SK-N-SH (cell line): ENCODE measurements at regions not wholly inside any gene's neighbourhood (a gene's known extent, or its start where the extent isn't known, plus 50 kb on each side); places are given as distances from the start of the nearest gene placed in this dataset.

ENCODE experiments used
- CTCF ChIA-PET: fragments of 300-600, 350-600 bp; formaldehyde crosslinking; extraction: SDS; loops from one replicate; lab custom pipeline; 2021; lab: Yijun Ruan, JAX
- POLR2A ChIA-PET: fragments of 350-600 bp; sonication (Branson Sonifier 250); formaldehyde crosslinking; extraction: SDS; loops from one replicate; lab custom pipeline; 2020; ENCODE audit warnings: antibody characterized with exemption, inconsistent platforms; lab: Yijun Ruan, JAX
- DNase-seq: peaks from one replicate; pipeline ENCODE4 v3.0.0; 2012
- H2AFZ ChIP-seq: fragments of 200-600 bp; sonication (generic); 2 replicates; pipeline ENCODE4 v1.8.1; 2016; ENCODE audit warnings: antibody characterized with exemption, mild to moderate bottlenecking, low read depth
- H3F3A ChIP-seq: fragments of 200-600 bp; sonication (generic); replicated peaks from 2 replicates; pipeline ENCODE3; 2016; ENCODE audit warnings: antibody characterized with exemption, mild to moderate bottlenecking; ENCODE audit not compliant: insufficient read depth
- H3K27ac ChIP-seq, 2 experiments: fragments of 200-500 bp in 1 of 2; fragments of 200-600 bp in 1 of 2; sonication (Bioruptor generic) in 1 of 2; sonication (generic), shearing (Covaris generic) in 1 of 2; 2 replicates each; pipeline versions ENCODE4 v1.5.1 to v1.6.1; 2014 to 2016; ENCODE audit warnings: low read depth in 2 of 2, inconsistent platforms in 1 of 2, low read length in 1 of 2, mild to moderate bottlenecking in 1 of 2, mixed read lengths in 1 of 2
- H3K27me3 ChIP-seq: fragments of 200-600 bp; sonication (generic), shearing (Covaris generic); 2 replicates; pipeline ENCODE4 v1.6.1; 2016; ENCODE audit warnings: mixed run types; ENCODE audit not compliant: insufficient read depth
- H3K36me3 ChIP-seq, 2 experiments: fragments of 200-500 bp in 1 of 2; fragments of 200-600 bp in 1 of 2; sonication (Bioruptor generic) in 1 of 2; sonication (generic) in 1 of 2; replicated peaks in 1 of 2; 2 replicates each; pipeline versions ENCODE3 to v1.5.1; 2014 to 2016; ENCODE audit warnings: low read length in 1 of 2, mild to moderate bottlenecking in 1 of 2; ENCODE audit not compliant: insufficient read depth in 2 of 2, control insufficient read depth in 1 of 2
- H3K4me1 ChIP-seq, 2 experiments: fragments of 200-500 bp in 1 of 2; fragments of 200-600 bp in 1 of 2; sonication (Bioruptor generic) in 1 of 2; sonication (generic), shearing (Covaris generic) in 1 of 2; 2 replicates each; pipeline versions ENCODE4 v1.5.1 to v1.6.1; 2014 to 2016; ENCODE audit warnings: low read depth in 1 of 2, low read length in 1 of 2, mixed run types in 1 of 2; ENCODE audit not compliant: insufficient read depth in 2 of 2, control insufficient read depth in 1 of 2
- H3K4me2 ChIP-seq: fragments of 200-600 bp; sonication (generic), shearing (Covaris generic); 2 replicates; pipeline ENCODE4 v1.6.1; 2017; ENCODE audit warnings: mixed run types
- H3K4me3 ChIP-seq, 2 experiments: fragments of 200-500 bp in 1 of 2; fragments of 200-600 bp in 1 of 2; sonication (Bioruptor generic) in 1 of 2; sonication (generic), shearing (Covaris generic) in 1 of 2; 2 replicates each; pipeline versions ENCODE4 v1.5.1 to v1.8.1; 2014 to 2016; ENCODE audit warnings: low read depth in 2 of 2, inconsistent platforms in 1 of 2, low read length in 1 of 2, mild to moderate bottlenecking in 1 of 2, mixed read lengths in 1 of 2, moderate library complexity in 1 of 2
- H3K79me2 ChIP-seq: fragments of 200-600 bp; sonication (generic); 2 replicates; pipeline ENCODE4 v1.8.1; 2017; ENCODE audit warnings: mild to moderate bottlenecking; ENCODE audit not compliant: insufficient read depth
- H3K9ac ChIP-seq: fragments of 200-600 bp; sonication (generic); 2 replicates; pipeline ENCODE4 v1.6.1; 2017; ENCODE audit warnings: mixed run types
- H3K9me2 ChIP-seq: fragments of 200-600 bp; sonication (generic); 2 replicates; pipeline ENCODE4 v1.6.1; 2017; ENCODE audit warnings: mixed run types
- H3K9me3 ChIP-seq: fragments of 200-600 bp; sonication (generic); 2 replicates; pipeline ENCODE4 v1.6.1; 2017; ENCODE audit warnings: mixed run types, mild to moderate bottlenecking, moderate library complexity
- H4K20me1 ChIP-seq: fragments of 200-600 bp; sonication (generic); 2 replicates; pipeline ENCODE4 v1.6.1; 2017; ENCODE audit warnings: mild to moderate bottlenecking, mixed run types; ENCODE audit not compliant: insufficient read depth
- ELF1 ChIP-seq: IDR thresholded peaks from 2 replicates; pipeline ENCODE4 v1.4.0; 2012
- FOSL2 ChIP-seq: IDR thresholded peaks from 2 replicates; pipeline ENCODE4 v1.4.0; 2012; ENCODE audit warnings: low read depth, mild to moderate bottlenecking, moderate library complexity, borderline replicate concordance
- FOXM1 ChIP-seq: IDR thresholded peaks from 2 replicates; pipeline ENCODE4 v1.4.0; 2012; ENCODE audit warnings: low read depth, mild to moderate bottlenecking
- GABPA ChIP-seq: IDR thresholded peaks from 2 replicates; pipeline ENCODE4 v1.4.0; 2012; ENCODE audit warnings: low read depth, mild to moderate bottlenecking
- MXI1 ChIP-seq: IDR thresholded peaks from 2 replicates; pipeline ENCODE4 v1.6.1; 2012; ENCODE audit warnings: mild to moderate bottlenecking, low read depth, low read length, improper control_type of control experiment
- NFIC ChIP-seq: IDR thresholded peaks from 2 replicates; pipeline ENCODE4 v1.4.0; 2012; ENCODE audit warnings: borderline replicate concordance
- POLR2AphosphoS5 ChIP-seq: IDR thresholded peaks from 2 replicates; pipeline ENCODE4 v1.6.1; 2012; ENCODE audit warnings: low read depth, low read length
- RFX5 ChIP-seq: IDR thresholded peaks from 2 replicates; pipeline ENCODE4 v1.6.1; 2012; ENCODE audit warnings: mild to moderate bottlenecking, improper control_type of control experiment, low read length
- SIN3A ChIP-seq: IDR thresholded peaks from 2 replicates; pipeline ENCODE4 v1.6.1; 2012; ENCODE audit warnings: low read depth, mild to moderate bottlenecking, low read length, moderate library complexity, borderline replicate concordance
- TAF1 ChIP-seq: IDR thresholded peaks from 2 replicates; pipeline ENCODE4 v1.6.1; 2012; ENCODE audit warnings: low read depth, mild to moderate bottlenecking, low read length, moderate library complexity, borderline replicate concordance
- TEAD4 ChIP-seq: IDR thresholded peaks from 2 replicates; pipeline ENCODE4 v1.4.0; 2012; ENCODE audit warnings: mild to moderate bottlenecking, borderline replicate concordance; ENCODE audit not compliant: insufficient read depth
- WGBS: methylation state at CpG from one replicate; pipeline ENCODE4 v1.1.6; 2017; ENCODE audit warnings: low lambda C conversion rate; 5-methylcytosine and 5-hydroxymethylcytosine counted together
- TF ChIP-seq, protein P1 (sequence below): IDR thresholded peaks from 2 replicates; pipeline ENCODE4 v1.4.0; 2012; ENCODE audit warnings: low read depth, borderline replicate concordance
- TF ChIP-seq, protein P2 (sequence below): IDR thresholded peaks from 2 replicates; pipeline ENCODE4 v1.6.1; 2012; ENCODE audit warnings: mild to moderate bottlenecking, low read depth, low read length, moderate library complexity
- TF ChIP-seq, protein P3 (sequence below): IDR thresholded peaks from 2 replicates; pipeline ENCODE4 v1.4.0; 2012; ENCODE audit warnings: low read depth
- TF ChIP-seq, protein P4 (sequence below): fragments of 200-600 bp; sonication (generic); IDR thresholded peaks from 2 replicates; pipeline ENCODE4 v1.6.1; 2017; ENCODE audit warnings: antibody characterized with exemption, mild to moderate bottlenecking, moderate library complexity
- TF ChIP-seq, protein P5 (sequence below): fragments of 150-350 bp; IDR thresholded peaks from 2 replicates; pipeline ENCODE4 v1.6.1; 2016; ENCODE audit warnings: mild to moderate bottlenecking, low read depth, low read length
- TF ChIP-seq, protein P6 (sequence below): IDR thresholded peaks from 2 replicates; pipeline ENCODE4 v1.4.0; 2012; ENCODE audit warnings: low read depth, borderline replicate concordance

DNA sequence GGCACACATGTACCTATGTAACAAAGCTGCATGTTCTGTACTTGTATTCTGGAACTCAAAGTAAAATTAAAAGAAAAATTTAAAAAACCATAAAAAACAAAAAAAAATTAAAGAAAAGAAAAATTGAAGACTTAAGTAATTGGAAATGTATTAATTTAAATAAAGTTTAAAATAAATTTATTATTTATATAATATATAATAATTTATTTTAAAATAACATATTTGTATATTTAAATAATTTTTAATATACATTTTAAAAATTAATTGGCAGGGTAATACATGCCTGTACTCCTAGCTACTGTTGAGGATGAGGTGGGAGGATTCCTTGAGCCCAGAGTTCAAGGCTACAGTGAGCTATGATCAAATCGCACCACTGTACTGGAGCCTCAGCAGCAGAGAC, 1830.6 kb upstream of the CELF4 start:
- no peaks in the 10 kb centered on the region for H3F3A ChIP-seq
- ChIA-PET POLR2A (no interaction called here), CTCF (no interaction called here)
- no peaks in the 10 kb centered on the region for H3K9me3 ChIP-seq
- no peaks in the 10 kb centered on the region for H3K27me3 ChIP-seq
- no peak overlapping the region for H3K4me2 ChIP-seq
- TF ChIP-seq TEAD4 (no peak), POLR2AphosphoS5 (no peak), NFIC (no peak), RFX5 (no peak), FOSL2 (no peak), FOXM1 (no peak), GABPA (no peak), ELF1 (no peak), MXI1 (no peak), SIN3A (no peak), TAF1 (no peak)
- TF ChIP-seq, protein P1, sequence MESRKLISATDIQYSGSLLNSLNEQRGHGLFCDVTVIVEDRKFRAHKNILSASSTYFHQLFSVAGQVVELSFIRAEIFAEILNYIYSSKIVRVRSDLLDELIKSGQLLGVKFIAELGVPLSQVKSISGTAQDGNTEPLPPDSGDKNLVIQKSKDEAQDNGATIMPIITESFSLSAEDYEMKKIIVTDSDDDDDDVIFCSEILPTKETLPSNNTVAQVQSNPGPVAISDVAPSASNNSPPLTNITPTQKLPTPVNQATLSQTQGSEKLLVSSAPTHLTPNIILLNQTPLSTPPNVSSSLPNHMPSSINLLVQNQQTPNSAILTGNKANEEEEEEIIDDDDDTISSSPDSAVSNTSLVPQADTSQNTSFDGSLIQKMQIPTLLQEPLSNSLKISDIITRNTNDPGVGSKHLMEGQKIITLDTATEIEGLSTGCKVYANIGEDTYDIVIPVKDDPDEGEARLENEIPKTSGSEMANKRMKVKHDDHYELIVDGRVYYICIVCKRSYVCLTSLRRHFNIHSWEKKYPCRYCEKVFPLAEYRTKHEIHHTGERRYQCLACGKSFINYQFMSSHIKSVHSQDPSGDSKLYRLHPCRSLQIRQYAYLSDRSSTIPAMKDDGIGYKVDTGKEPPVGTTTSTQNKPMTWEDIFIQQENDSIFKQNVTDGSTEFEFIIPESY = no peak
- TF ChIP-seq, protein P2, sequence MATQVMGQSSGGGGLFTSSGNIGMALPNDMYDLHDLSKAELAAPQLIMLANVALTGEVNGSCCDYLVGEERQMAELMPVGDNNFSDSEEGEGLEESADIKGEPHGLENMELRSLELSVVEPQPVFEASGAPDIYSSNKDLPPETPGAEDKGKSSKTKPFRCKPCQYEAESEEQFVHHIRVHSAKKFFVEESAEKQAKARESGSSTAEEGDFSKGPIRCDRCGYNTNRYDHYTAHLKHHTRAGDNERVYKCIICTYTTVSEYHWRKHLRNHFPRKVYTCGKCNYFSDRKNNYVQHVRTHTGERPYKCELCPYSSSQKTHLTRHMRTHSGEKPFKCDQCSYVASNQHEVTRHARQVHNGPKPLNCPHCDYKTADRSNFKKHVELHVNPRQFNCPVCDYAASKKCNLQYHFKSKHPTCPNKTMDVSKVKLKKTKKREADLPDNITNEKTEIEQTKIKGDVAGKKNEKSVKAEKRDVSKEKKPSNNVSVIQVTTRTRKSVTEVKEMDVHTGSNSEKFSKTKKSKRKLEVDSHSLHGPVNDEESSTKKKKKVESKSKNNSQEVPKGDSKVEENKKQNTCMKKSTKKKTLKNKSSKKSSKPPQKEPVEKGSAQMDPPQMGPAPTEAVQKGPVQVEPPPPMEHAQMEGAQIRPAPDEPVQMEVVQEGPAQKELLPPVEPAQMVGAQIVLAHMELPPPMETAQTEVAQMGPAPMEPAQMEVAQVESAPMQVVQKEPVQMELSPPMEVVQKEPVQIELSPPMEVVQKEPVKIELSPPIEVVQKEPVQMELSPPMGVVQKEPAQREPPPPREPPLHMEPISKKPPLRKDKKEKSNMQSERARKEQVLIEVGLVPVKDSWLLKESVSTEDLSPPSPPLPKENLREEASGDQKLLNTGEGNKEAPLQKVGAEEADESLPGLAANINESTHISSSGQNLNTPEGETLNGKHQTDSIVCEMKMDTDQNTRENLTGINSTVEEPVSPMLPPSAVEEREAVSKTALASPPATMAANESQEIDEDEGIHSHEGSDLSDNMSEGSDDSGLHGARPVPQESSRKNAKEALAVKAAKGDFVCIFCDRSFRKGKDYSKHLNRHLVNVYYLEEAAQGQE = no peak
- TF ChIP-seq, protein P3, sequence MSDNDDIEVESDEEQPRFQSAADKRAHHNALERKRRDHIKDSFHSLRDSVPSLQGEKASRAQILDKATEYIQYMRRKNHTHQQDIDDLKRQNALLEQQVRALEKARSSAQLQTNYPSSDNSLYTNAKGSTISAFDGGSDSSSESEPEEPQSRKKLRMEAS = no peak
- TF ChIP-seq, protein P4, sequence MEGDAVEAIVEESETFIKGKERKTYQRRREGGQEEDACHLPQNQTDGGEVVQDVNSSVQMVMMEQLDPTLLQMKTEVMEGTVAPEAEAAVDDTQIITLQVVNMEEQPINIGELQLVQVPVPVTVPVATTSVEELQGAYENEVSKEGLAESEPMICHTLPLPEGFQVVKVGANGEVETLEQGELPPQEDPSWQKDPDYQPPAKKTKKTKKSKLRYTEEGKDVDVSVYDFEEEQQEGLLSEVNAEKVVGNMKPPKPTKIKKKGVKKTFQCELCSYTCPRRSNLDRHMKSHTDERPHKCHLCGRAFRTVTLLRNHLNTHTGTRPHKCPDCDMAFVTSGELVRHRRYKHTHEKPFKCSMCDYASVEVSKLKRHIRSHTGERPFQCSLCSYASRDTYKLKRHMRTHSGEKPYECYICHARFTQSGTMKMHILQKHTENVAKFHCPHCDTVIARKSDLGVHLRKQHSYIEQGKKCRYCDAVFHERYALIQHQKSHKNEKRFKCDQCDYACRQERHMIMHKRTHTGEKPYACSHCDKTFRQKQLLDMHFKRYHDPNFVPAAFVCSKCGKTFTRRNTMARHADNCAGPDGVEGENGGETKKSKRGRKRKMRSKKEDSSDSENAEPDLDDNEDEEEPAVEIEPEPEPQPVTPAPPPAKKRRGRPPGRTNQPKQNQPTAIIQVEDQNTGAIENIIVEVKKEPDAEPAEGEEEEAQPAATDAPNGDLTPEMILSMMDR = no peak
- TF ChIP-seq, protein P5, sequence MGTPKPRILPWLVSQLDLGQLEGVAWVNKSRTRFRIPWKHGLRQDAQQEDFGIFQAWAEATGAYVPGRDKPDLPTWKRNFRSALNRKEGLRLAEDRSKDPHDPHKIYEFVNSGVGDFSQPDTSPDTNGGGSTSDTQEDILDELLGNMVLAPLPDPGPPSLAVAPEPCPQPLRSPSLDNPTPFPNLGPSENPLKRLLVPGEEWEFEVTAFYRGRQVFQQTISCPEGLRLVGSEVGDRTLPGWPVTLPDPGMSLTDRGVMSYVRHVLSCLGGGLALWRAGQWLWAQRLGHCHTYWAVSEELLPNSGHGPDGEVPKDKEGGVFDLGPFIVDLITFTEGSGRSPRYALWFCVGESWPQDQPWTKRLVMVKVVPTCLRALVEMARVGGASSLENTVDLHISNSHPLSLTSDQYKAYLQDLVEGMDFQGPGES = no peak
- TF ChIP-seq, protein P6, sequence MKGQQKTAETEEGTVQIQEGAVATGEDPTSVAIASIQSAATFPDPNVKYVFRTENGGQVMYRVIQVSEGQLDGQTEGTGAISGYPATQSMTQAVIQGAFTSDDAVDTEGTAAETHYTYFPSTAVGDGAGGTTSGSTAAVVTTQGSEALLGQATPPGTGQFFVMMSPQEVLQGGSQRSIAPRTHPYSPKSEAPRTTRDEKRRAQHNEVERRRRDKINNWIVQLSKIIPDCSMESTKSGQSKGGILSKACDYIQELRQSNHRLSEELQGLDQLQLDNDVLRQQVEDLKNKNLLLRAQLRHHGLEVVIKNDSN = no peak
- no peaks in the 10 kb centered on the region for H3K36me3 ChIP-seq
- WGBS = 65% methylated on average over 1 of the region's 1 CpG
- no peak overlapping the region for H3K4me3 ChIP-seq
- H3K79me2 ChIP-seq = no peaks in the 10 kb centered on the region
- no peak for DNase-seq
- H2AFZ ChIP-seq = no peak overlapping the region
- H4K20me1 ChIP-seq = no peaks in the 10 kb centered on the region
- no peak overlapping the region for H3K9ac ChIP-seq
- H3K27ac ChIP-seq = no peak overlapping the region
- no peaks in the 10 kb centered on the region for H3K9me2 ChIP-seq
- H3K4me1 ChIP-seq = no peaks in the 10 kb centered on the region
